ENCODE measurements at regions not wholly inside any gene's neighbourhood (a gene's known extent, or its start where the extent isn't known, plus 50 kb on each side); places are given as distances from the start of the nearest gene placed in this dataset.

GRCh38 chr12:92467886-92468285 is 234.9 kb upstream of the PLEKHG7 start:
- TF ChIP-seq TAF1 (IDR thresholded peaks at IDR 0.05; ENCODE audit: borderline replicate concordance, low read depth, low read length), result no peak
- TF ChIP-seq MXI1 (IDR thresholded peaks at IDR 0.05; ENCODE audit: low read depth, low read length), result no peak
- Histone ChIP-seq H3K9me3 (no peaks in the 10 kb centered on the region), H3K4me2 (no peak overlapping the region), H3K4me3 (ENCODE audit: low read depth in 2 of 2, low read length in 1 of 2) (no peak overlapping the region), H3K36me3 (replicated peaks in 1 of 2; ENCODE audit: control insufficient read depth in 1 of 2, insufficient read depth in 2 of 2, low read length in 1 of 2) (no peaks in the 10 kb centered on the region), H3K9me2 (no peaks in the 10 kb centered on the region; the same call in 1 of the 2 replicates), H2AFZ (ENCODE audit: low read depth) (no peak overlapping the region), H3K27me3 (ENCODE audit: insufficient read depth) (no peaks in the 10 kb centered on the region), H4K20me1 (ENCODE audit: insufficient read depth) (no peaks in the 10 kb centered on the region), H3F3A (replicated peaks; ENCODE audit: insufficient read depth) (no peaks in the 10 kb centered on the region), H3K4me1 (ENCODE audit: control insufficient read depth in 1 of 2, insufficient read depth in 2 of 2, low read depth in 1 of 2, low read length in 1 of 2) (no peaks in the 10 kb centered on the region; a peak in 1 of 4 replicates), H3K9ac (no peak overlapping the region), H3K79me2 (ENCODE audit: insufficient read depth) (no peaks in the 10 kb centered on the region), H3K27ac (ENCODE audit: low read depth in 2 of 2, low read length in 1 of 2) (no peak overlapping the region)
- no peak for DNase-seq
- WGBS (ENCODE audit: low lambda C conversion rate), result 18% methylated on average over 1 of the region's 1 CpG
- CTCF ChIA-PET, result no interaction called here
- POLR2A ChIA-PET, result no interaction called here

GRCh38 chr12:92466391-92467305 is 236.1 kb upstream of the PLEKHG7 start:
- ChIA-PET POLR2A (no interaction called here), CTCF (no interaction called here)
- 70% methylated on average over 13 of the region's 13 CpGs for WGBS (ENCODE audit: low lambda C conversion rate)
- no peak overlapping the region for H3K9ac ChIP-seq
- H3K4me2 ChIP-seq, result no peak overlapping the region
- H3K79me2 ChIP-seq (ENCODE audit: insufficient read depth), result no peaks in the 10 kb centered on the region
- no peaks in the 10 kb centered on the region for H3K9me3 ChIP-seq
- no peaks in the 10 kb centered on the region for H4K20me1 ChIP-seq (ENCODE audit: insufficient read depth)
- H3K36me3 ChIP-seq (replicated peaks in 1 of 2; ENCODE audit: control insufficient read depth in 1 of 2, insufficient read depth in 2 of 2, low read length in 1 of 2), result no peaks in the 10 kb centered on the region
- H2AFZ ChIP-seq (ENCODE audit: low read depth), result no peak overlapping the region
- no peak for DNase-seq
- H3K4me3 ChIP-seq (ENCODE audit: low read depth in 2 of 2, low read length in 1 of 2), result no peak overlapping the region
- no peaks in the 10 kb centered on the region for H3K27me3 ChIP-seq (ENCODE audit: insufficient read depth)
- H3K27ac ChIP-seq (ENCODE audit: low read depth in 2 of 2, low read length in 1 of 2), result no peak overlapping the region
- H3K9me2 ChIP-seq, result no peaks in the 10 kb centered on the region; the same call in 1 of the 2 replicates
- H3F3A ChIP-seq (replicated peaks; ENCODE audit: insufficient read depth), result no peaks in the 10 kb centered on the region
- no peaks in the 10 kb centered on the region; a peak in 1 of 4 replicates for H3K4me1 ChIP-seq (ENCODE audit: control insufficient read depth in 1 of 2, insufficient read depth in 2 of 2, low read depth in 1 of 2, low read length in 1 of 2)
- no peak for TF ChIP-seq NFIC (IDR thresholded peaks at IDR 0.05; ENCODE audit: borderline replicate concordance)
- no peak for TF ChIP-seq MAX (IDR thresholded peaks at IDR 0.05; ENCODE audit: low read depth)
- TF ChIP-seq MXI1 (IDR thresholded peaks at IDR 0.05; ENCODE audit: low read depth, low read length), result no peak
- TF ChIP-seq FOXM1 (IDR thresholded peaks at IDR 0.05; ENCODE audit: low read depth), result no peak

- DNase-seq, result no peak
- H3K4me3 ChIP-seq (ENCODE audit: low read depth in 2 of 2, low read length in 1 of 2), result no peak overlapping the region
- H3K79me2 ChIP-seq (ENCODE audit: insufficient read depth), result no peaks in the 10 kb centered on the region
- CTCF ChIA-PET, result no interaction called here
- H4K20me1 ChIP-seq (ENCODE audit: insufficient read depth), result no peaks in the 10 kb centered on the region
- no peak overlapping the region for H3K9ac ChIP-seq
- no peaks in the 10 kb centered on the region for H3F3A ChIP-seq (replicated peaks; ENCODE audit: insufficient read depth)
- no peaks in the 10 kb centered on the region for H3K27me3 ChIP-seq (ENCODE audit: insufficient read depth)
- H2AFZ ChIP-seq (ENCODE audit: low read depth), result no peak overlapping the region
- H3K9me2 ChIP-seq, result no peaks in the 10 kb centered on the region; the same call in 1 of the 2 replicates
- TF ChIP-seq SIN3A (IDR thresholded peaks at IDR 0.05; ENCODE audit: borderline replicate concordance, low read depth, low read length) (no peak), TEAD4 (IDR thresholded peaks at IDR 0.05; ENCODE audit: borderline replicate concordance, insufficient read depth) (no peak), MAX (IDR thresholded peaks at IDR 0.05; ENCODE audit: low read depth) (no peak), EZH2phosphoT487 (IDR thresholded peaks at IDR 0.05; ENCODE audit: borderline replicate concordance, low read depth) (no peak)
- H3K4me1 ChIP-seq (ENCODE audit: control insufficient read depth in 1 of 2, insufficient read depth in 2 of 2, low read depth in 1 of 2, low read length in 1 of 2), result no peaks in the 10 kb centered on the region; a peak in 1 of 4 replicates
- no peak overlapping the region for H3K4me2 ChIP-seq
- no peaks in the 10 kb centered on the region for H3K36me3 ChIP-seq (replicated peaks in 1 of 2; ENCODE audit: control insufficient read depth in 1 of 2, insufficient read depth in 2 of 2, low read length in 1 of 2)
- no peaks in the 10 kb centered on the region for H3K9me3 ChIP-seq
- POLR2A ChIA-PET, result no interaction called here
- no peak overlapping the region for H3K27ac ChIP-seq (ENCODE audit: low read depth in 2 of 2, low read length in 1 of 2)
- WGBS (ENCODE audit: low lambda C conversion rate), result 66% methylated on average over 9 of the region's 9 CpGs
Measured at GRCh38 chr12:92465786-92466295, 236.9 kb upstream of the PLEKHG7 start.
